ENCODE measurements at regions not wholly inside any gene's neighbourhood (a gene's known extent, or its start where the extent isn't known, plus 50 kb on each side); places are given as distances from the start of the nearest gene placed in this dataset.

- TF ChIP-seq EZH2 (IDR thresholded peaks at IDR 0.05; ENCODE audit: borderline replicate concordance, low read depth, low read length, severe bottlenecking) = no peak
- TF ChIP-seq, protein P1, sequence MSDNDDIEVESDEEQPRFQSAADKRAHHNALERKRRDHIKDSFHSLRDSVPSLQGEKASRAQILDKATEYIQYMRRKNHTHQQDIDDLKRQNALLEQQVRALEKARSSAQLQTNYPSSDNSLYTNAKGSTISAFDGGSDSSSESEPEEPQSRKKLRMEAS (IDR thresholded peaks at IDR 0.05; ENCODE audit: insufficient read depth, insufficient read length) = no peak
- TF ChIP-seq, protein P2, sequence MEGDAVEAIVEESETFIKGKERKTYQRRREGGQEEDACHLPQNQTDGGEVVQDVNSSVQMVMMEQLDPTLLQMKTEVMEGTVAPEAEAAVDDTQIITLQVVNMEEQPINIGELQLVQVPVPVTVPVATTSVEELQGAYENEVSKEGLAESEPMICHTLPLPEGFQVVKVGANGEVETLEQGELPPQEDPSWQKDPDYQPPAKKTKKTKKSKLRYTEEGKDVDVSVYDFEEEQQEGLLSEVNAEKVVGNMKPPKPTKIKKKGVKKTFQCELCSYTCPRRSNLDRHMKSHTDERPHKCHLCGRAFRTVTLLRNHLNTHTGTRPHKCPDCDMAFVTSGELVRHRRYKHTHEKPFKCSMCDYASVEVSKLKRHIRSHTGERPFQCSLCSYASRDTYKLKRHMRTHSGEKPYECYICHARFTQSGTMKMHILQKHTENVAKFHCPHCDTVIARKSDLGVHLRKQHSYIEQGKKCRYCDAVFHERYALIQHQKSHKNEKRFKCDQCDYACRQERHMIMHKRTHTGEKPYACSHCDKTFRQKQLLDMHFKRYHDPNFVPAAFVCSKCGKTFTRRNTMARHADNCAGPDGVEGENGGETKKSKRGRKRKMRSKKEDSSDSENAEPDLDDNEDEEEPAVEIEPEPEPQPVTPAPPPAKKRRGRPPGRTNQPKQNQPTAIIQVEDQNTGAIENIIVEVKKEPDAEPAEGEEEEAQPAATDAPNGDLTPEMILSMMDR (IDR thresholded peaks at IDR 0.05; ENCODE audit: extremely low read depth in 1 of 2, insufficient read depth in 1 of 2, low read depth in 1 of 2, low read length in 2 of 2) = no peak
- TF ChIP-seq POLR2A (IDR thresholded peaks at IDR 0.05; ENCODE audit: low read depth, low read length) = no peak
- no peak for TF ChIP-seq POLR2AphosphoS5 (IDR thresholded peaks at IDR 0.05; ENCODE audit: insufficient read depth, low read depth, low read length)
- TF ChIP-seq MYC (IDR thresholded peaks at IDR 0.05; ENCODE audit: low read depth, low read length) = no peak
- no peak for TF ChIP-seq FOS (IDR thresholded peaks at IDR 0.05; ENCODE audit: borderline replicate concordance, insufficient read depth, low read length)
Observed at GRCh38 chr5:105448271-105448670, 1885.7 kb upstream of the NUDT12 start.

All from endothelial cell of umbilical vein (primary cell).